ENCODE measurements at regions not wholly inside any gene's neighbourhood (a gene's known extent, or its start where the extent isn't known, plus 50 kb on each side); places are given as distances from the start of the nearest gene placed in this dataset.

- ChIA-PET POLR2A (no interaction called here), CTCF (no interaction called here)
- DNase-seq: no peak
- H3K4me3 Mint-ChIP-seq: no peak overlapping the region
- H3K4me1 Mint-ChIP-seq: no peaks in the 10 kb centered on the region
- no peaks in the 10 kb centered on the region for H3K36me3 Mint-ChIP-seq (ENCODE audit: low read depth)
- H3K9me3 Mint-ChIP-seq: peaks cover 23% of the 10 kb centered on the region
- no peaks in the 10 kb centered on the region for H3K27me3 Mint-ChIP-seq
- no peak overlapping the region for H3K27ac Mint-ChIP-seq
Measured at GRCh38 chr12:33562401-33562800, 122.8 kb upstream of the SYT10 start.

GRCh38 chr12:33566403-33566802 lies 126.8 kb upstream of the SYT10 start:
- Mint-ChIP-seq H3K9me3 (peaks cover 17% of the 10 kb centered on the region), H3K4me1 (no peaks in the 10 kb centered on the region), H3K27ac (no peak overlapping the region), H3K36me3 (ENCODE audit: low read depth) (no peaks in the 10 kb centered on the region), H3K27me3 (no peaks in the 10 kb centered on the region), H3K4me3 (no peak overlapping the region)
- POLR2A ChIA-PET: no interaction called here
- CTCF ChIA-PET: no interaction called here
- DNase-seq: no peak

GRCh38 chr12:33575346-33575745 lies 135.7 kb upstream of the SYT10 start:
- Mint-ChIP-seq H3K9me3 (peaks cover 2% of the 10 kb centered on the region), H3K36me3 (ENCODE audit: low read depth) (no peaks in the 10 kb centered on the region), H3K4me3 (no peak overlapping the region), H3K27me3 (no peaks in the 10 kb centered on the region), H3K27ac (no peak overlapping the region), H3K4me1 (no peaks in the 10 kb centered on the region)
- POLR2A ChIA-PET: no interaction called here
- CTCF ChIA-PET: no interaction called here
- DNase-seq: no peak

DNA sequence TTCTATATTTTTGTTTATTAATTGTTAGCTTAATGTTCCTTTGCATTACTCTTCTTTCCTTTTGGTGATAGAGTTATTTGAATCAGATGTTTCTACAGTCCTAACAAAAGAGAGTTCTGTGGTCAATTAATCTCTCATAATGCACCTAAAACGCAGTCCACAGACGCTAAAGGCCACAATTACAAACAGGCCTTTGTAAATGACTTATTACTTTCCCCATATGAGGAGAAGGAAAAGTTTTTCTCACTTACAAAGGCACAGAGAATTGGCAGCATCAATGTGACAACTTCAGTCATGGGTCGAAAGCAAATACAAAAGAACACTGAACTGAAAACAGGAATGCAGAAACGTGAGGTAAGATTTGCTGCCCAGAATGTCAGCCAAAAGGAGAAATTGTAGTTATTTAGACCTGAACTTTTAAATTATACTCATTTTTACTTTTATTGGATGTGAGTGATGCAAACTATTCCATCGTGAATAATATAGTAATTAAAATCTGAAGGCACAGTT lies 142.0 kb upstream of the SYT10 start:
- H3K27ac Mint-ChIP-seq: no peak overlapping the region
- no peak for DNase-seq
- CTCF ChIA-PET: no interaction called here
- POLR2A ChIA-PET: no interaction called here
- no peaks in the 10 kb centered on the region for H3K36me3 Mint-ChIP-seq (ENCODE audit: low read depth)
- H3K4me1 Mint-ChIP-seq: no peaks in the 10 kb centered on the region
- no peaks in the 10 kb centered on the region for H3K9me3 Mint-ChIP-seq
- no peak overlapping the region for H3K4me3 Mint-ChIP-seq
- H3K27me3 Mint-ChIP-seq: no peaks in the 10 kb centered on the region

DNA sequence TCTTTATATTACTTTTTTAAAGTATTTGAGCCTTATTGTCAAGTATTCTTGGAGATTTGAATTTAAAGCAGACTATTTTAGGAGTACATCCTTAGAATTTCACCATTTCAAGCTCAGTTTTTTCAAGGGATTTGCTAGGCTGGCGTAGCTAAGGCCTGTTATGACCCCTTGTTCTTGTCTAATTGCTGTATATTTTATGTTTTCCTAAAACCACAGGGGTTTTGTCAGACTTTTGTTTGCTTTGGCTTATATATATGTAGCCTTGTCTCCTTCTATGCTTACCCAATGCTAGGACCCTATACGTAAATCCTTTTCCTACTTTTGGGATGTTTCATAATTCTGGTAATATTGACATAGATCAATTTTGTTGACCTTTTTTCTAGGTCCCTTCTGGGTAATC lies 147.0 kb upstream of the SYT10 start:
- CTCF ChIA-PET: no interaction called here
- H3K9me3 Mint-ChIP-seq: no peaks in the 10 kb centered on the region

GRCh38 chr12:33587354-33587753 lies 147.7 kb upstream of the SYT10 start:
- Mint-ChIP-seq H3K4me3 (no peak overlapping the region), H3K27me3 (no peaks in the 10 kb centered on the region), H3K36me3 (ENCODE audit: low read depth) (no peaks in the 10 kb centered on the region), H3K9me3 (no peaks in the 10 kb centered on the region), H3K4me1 (no peaks in the 10 kb centered on the region), H3K27ac (no peak overlapping the region)
- ChIA-PET POLR2A (no interaction called here), CTCF (no interaction called here)
- no peak for DNase-seq

More for the DNA sequence above, 147.0 kb upstream of the SYT10 start:
- Mint-ChIP-seq H3K27me3 (no peaks in the 10 kb centered on the region), H3K27ac (no peak overlapping the region), H3K4me1 (no peaks in the 10 kb centered on the region), H3K4me3 (no peak overlapping the region), H3K36me3 (ENCODE audit: low read depth) (no peaks in the 10 kb centered on the region)
- POLR2A ChIA-PET: no interaction called here
- DNase-seq: no peak

DNA sequence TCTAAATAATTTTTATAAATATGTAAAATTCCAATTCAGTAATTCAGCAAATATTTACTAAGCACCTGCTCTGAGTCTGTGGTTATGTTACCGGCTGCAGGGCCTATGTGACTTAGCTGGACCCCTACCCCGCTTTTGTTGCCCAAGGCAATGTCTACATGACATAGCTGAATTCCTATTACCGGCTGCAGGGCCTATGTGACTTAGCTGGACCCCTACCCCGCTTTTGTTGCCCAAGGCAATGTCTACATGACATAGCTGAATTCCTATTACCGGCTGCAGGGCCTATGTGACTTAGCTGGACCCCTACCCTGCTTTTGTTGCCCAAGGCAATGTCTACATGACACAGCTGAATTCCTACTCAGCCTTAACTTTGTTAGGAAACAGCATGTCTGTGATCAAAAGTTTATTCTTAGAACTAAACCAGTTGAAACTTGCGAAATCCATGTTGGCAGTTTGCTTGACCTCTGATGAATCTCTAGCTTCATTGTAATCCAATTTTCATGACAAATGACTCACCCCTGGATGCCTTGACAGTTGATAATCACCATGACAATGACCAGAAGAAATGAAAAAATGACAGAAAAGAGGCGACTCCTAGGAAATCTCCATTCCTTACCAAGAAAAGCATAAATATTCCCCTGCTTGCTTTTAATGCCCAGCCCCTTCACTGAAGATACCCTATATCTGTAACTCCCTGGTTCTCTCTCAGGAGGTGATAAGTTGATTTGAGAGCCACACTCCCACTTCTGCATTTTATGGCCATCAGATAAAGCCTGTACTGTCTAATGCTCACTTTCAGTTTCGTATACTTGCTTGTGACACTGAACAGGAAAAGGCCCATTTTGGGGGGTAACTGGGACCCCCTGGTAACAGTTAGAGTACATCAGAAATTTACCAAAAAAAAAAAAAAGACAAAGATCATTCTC lies 148.4 kb upstream of the SYT10 start:
- POLR2A ChIA-PET: no interaction called here
- CTCF ChIA-PET: interaction anchor here (0.6 kb wide), 1 partner anchor 435 kb away, joined by 3 read pairs; no protein-coding TSS in a partner anchor
- Mint-ChIP-seq H3K4me3 (no peak overlapping the region), H3K36me3 (ENCODE audit: low read depth) (no peaks in the 10 kb centered on the region), H3K9me3 (no peaks in the 10 kb centered on the region), H3K27me3 (no peaks in the 10 kb centered on the region), H3K4me1 (no peaks in the 10 kb centered on the region), H3K27ac (no peak overlapping the region)
- no peak for DNase-seq

GRCh38 chr12:33588725-33589405 lies 149.2 kb upstream of the SYT10 start:
- Mint-ChIP-seq H3K4me3 (no peak overlapping the region), H3K9me3 (no peaks in the 10 kb centered on the region), H3K36me3 (ENCODE audit: low read depth) (no peaks in the 10 kb centered on the region), H3K27me3 (no peaks in the 10 kb centered on the region), H3K27ac (no peak overlapping the region), H3K4me1 (no peaks in the 10 kb centered on the region)
- no peak for DNase-seq
- CTCF ChIA-PET: no interaction called here
- POLR2A ChIA-PET: no interaction called here

- ChIA-PET POLR2A (no interaction called here), CTCF (no interaction called here)
- H3K27ac Mint-ChIP-seq: no peak overlapping the region
- no peaks in the 10 kb centered on the region for H3K27me3 Mint-ChIP-seq
- H3K9me3 Mint-ChIP-seq: no peaks in the 10 kb centered on the region
- H3K4me3 Mint-ChIP-seq: no peak overlapping the region
- no peaks in the 10 kb centered on the region for H3K36me3 Mint-ChIP-seq (ENCODE audit: low read depth)
- H3K4me1 Mint-ChIP-seq: no peaks in the 10 kb centered on the region
- DNase-seq: no peak
Measured at GRCh38 chr12:33589576-33590114, 150.0 kb upstream of the SYT10 start.

GRCh38 chr12:33593753-33594152 lies 154.1 kb upstream of the SYT10 start:
- no peaks in the 10 kb centered on the region for H3K27me3 Mint-ChIP-seq
- DNase-seq: no peak
- H3K36me3 Mint-ChIP-seq (ENCODE audit: low read depth): no peaks in the 10 kb centered on the region
- POLR2A ChIA-PET: no interaction called here
- CTCF ChIA-PET: no interaction called here
- no peak overlapping the region for H3K27ac Mint-ChIP-seq
- H3K9me3 Mint-ChIP-seq: no peaks in the 10 kb centered on the region
- H3K4me1 Mint-ChIP-seq: no peaks in the 10 kb centered on the region
- H3K4me3 Mint-ChIP-seq: no peak overlapping the region

DNA sequence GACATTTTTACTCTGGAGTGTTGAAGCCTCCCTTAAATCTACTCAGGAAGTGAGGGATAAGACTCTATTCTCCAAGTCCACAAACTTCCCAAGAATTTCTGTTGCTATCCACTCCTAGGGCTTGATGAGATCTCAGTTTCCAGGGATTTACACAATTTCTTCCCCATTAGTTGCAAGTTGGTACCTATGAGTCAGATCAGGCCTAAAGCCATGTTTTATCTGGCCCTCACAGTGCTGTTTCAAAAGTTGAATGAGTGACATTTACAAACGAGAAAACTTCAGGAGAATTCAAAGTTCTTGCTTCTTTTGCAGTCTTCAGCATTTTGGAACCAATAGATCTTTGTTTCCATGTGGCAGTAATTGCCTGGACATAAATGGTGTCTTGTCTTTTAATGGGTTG lies 156.4 kb upstream of the SYT10 start:
- no peaks in the 10 kb centered on the region for H3K36me3 Mint-ChIP-seq (ENCODE audit: low read depth)
- ChIA-PET CTCF (no interaction called here), POLR2A (no interaction called here)
- no peak overlapping the region for H3K27ac Mint-ChIP-seq
- H3K4me3 Mint-ChIP-seq: no peak overlapping the region
- no peak for DNase-seq
- H3K27me3 Mint-ChIP-seq: no peaks in the 10 kb centered on the region
- H3K9me3 Mint-ChIP-seq: no peaks in the 10 kb centered on the region
- no peaks in the 10 kb centered on the region for H3K4me1 Mint-ChIP-seq

DNA sequence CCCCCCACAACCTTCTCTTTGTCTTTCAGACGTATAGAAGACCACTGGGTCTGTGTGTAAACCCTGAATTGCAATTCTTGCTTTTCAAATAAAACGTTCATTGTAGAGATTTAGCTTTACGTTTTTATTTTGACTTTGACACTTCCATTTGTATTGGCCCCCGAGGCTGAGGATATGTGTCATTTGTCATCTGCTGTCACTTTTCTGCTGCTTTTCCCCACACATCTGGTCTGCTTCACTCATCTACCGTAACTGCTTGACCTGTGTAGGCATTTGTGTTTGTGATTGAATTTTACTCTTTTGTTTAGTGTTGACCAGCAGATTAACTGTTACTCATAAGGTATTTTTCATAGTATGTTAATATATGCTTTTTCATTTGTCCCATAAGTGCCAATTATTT lies 157.2 kb upstream of the SYT10 start:
- CTCF ChIA-PET: no interaction called here
- Mint-ChIP-seq H3K36me3 (ENCODE audit: low read depth) (no peaks in the 10 kb centered on the region), H3K27ac (no peak overlapping the region), H3K4me1 (no peaks in the 10 kb centered on the region), H3K4me3 (no peak overlapping the region), H3K9me3 (no peaks in the 10 kb centered on the region), H3K27me3 (no peaks in the 10 kb centered on the region)
- POLR2A ChIA-PET: no interaction called here
- no peak for DNase-seq

GRCh38 chr12:33602515-33602914 lies 162.9 kb upstream of the SYT10 start:
- no peaks in the 10 kb centered on the region for H3K9me3 Mint-ChIP-seq
- no peak overlapping the region for H3K4me3 Mint-ChIP-seq
- CTCF ChIA-PET: no interaction called here
- H3K27ac Mint-ChIP-seq: no peak overlapping the region
- DNase-seq: no peak
- H3K36me3 Mint-ChIP-seq (ENCODE audit: low read depth): no peaks in the 10 kb centered on the region
- H3K4me1 Mint-ChIP-seq: no peaks in the 10 kb centered on the region
- POLR2A ChIA-PET: no interaction called here
- H3K27me3 Mint-ChIP-seq: no peaks in the 10 kb centered on the region

All from activated CD4-positive, alpha-beta T cell treated with anti-CD3 and anti-CD28 coated beads, Interleukin-2, amount 10 ng/mL, durations not matched to agents 7 days and 5 days (primary cell).